HEK293 (cell line): ENCODE measurements at regions not wholly inside any gene's neighbourhood (a gene's known extent, or its start where the extent isn't known, plus 50 kb on each side); places are given as distances from the start of the nearest gene placed in this dataset.

Experiments
- CTCF ChIA-PET: fragments of 350-600 bp; formaldehyde crosslinking; extraction: SDS; loops from one replicate; lab custom pipeline; 2021; ENCODE audit warnings: antibody characterized with exemption; lab: Yijun Ruan, JAX
- POLR2A ChIA-PET: fragments of 300-600 bp; formaldehyde crosslinking; extraction: SDS; loops from one replicate; lab custom pipeline; 2020; ENCODE audit warnings: antibody characterized with exemption, inconsistent platforms; lab: Yijun Ruan, JAX
- H3K27ac ChIP-seq: fragments of 200-500 bp; sonication (Bioruptor generic); 2 replicates; pipeline ENCODE4 v1.5.1; 2014; ENCODE audit warnings: low read depth, low read length, control low read depth, inconsistent platforms; ENCODE audit errors: extremely low read depth
- H3K36me3 ChIP-seq, 2 experiments: fragments of 200-500 bp in 1 of 2; sonication (Bioruptor generic) in 1 of 2; 1 replicate in 1 of 2; 2 replicates in 1 of 2; pipeline ENCODE4 v1.5.1; 2014 to 2017; ENCODE audit warnings: inconsistent platforms in 2 of 2, low read length in 2 of 2; ENCODE audit not compliant: control insufficient read depth in 2 of 2, insufficient read depth in 1 of 2
- H3K4me1 ChIP-seq: fragments of 200-500 bp; sonication (Bioruptor generic); 2 replicates; pipeline ENCODE4 v1.5.1; 2014; ENCODE audit warnings: mild to moderate bottlenecking, low read length, inconsistent platforms; ENCODE audit not compliant: control insufficient read depth, insufficient read depth
- H3K4me3 ChIP-seq: 2 replicates; pipeline ENCODE4 v1.5.1; 2011; ENCODE audit warnings: low read depth, mild to moderate bottlenecking, control low read depth, low read length, moderate library complexity
- H3K9me3 ChIP-seq: fragments of 200-500 bp; sonication (Bioruptor generic); 2 replicates; pipeline ENCODE4 v1.5.1; 2014; ENCODE audit warnings: low read depth, low read length, inconsistent platforms; ENCODE audit not compliant: control insufficient read depth, insufficient read depth
- FEZF1 ChIP-seq: fragments of 450-650 bp; formaldehyde crosslinking; IDR thresholded peaks from 2 replicates; pipeline ENCODE4 v1.5.1; 2016; ENCODE audit warnings: missing biosample characterization, missing genetic modification characterization
- GLIS1 ChIP-seq: fragments of 450-650 bp; formaldehyde crosslinking; IDR thresholded peaks from 2 replicates; pipeline ENCODE4 v1.5.1; 2016; ENCODE audit warnings: missing biosample characterization, missing genetic modification characterization
- HOXC10 ChIP-seq: sonication (generic); formaldehyde crosslinking; IDR thresholded peaks from 2 replicates; pipeline ENCODE4 v1.8.1; 2023; ENCODE audit warnings: mild to moderate bottlenecking, missing genetic modification reagents
- KLF1 ChIP-seq: fragments of 450-650 bp; formaldehyde crosslinking; IDR thresholded peaks from 2 replicates; pipeline ENCODE4 v1.5.1; 2016; ENCODE audit warnings: missing biosample characterization, missing genetic modification characterization
- PRDM2 ChIP-seq: fragments of 450-650 bp; formaldehyde crosslinking; IDR thresholded peaks from 2 replicates; pipeline ENCODE4 v1.5.1; 2016; ENCODE audit warnings: missing biosample characterization, missing genetic modification characterization, borderline replicate concordance
- REST ChIP-seq: fragments of 450-650 bp; formaldehyde crosslinking; IDR thresholded peaks from 2 replicates; pipeline ENCODE4 v1.5.1; 2016; ENCODE audit warnings: missing biosample characterization, missing genetic modification characterization
- SCRT2 ChIP-seq: fragments of 450-650 bp; formaldehyde crosslinking; IDR thresholded peaks from 2 replicates; pipeline ENCODE4 v1.5.1; 2016; ENCODE audit warnings: missing biosample characterization, missing genetic modification characterization
- YY2 ChIP-seq: fragments of 450-650 bp; formaldehyde crosslinking; IDR thresholded peaks from 2 replicates; pipeline ENCODE4 v1.5.1; 2016; ENCODE audit warnings: missing biosample characterization, missing genetic modification characterization
- ZBTB8A ChIP-seq: fragments of 450-650 bp; formaldehyde crosslinking; IDR thresholded peaks from 2 replicates; pipeline ENCODE4 v1.5.1; 2016; ENCODE audit warnings: missing biosample characterization, missing genetic modification characterization
- ZNF114 ChIP-seq: fragments of 450-650 bp; formaldehyde crosslinking; IDR thresholded peaks from 2 replicates; pipeline ENCODE4 v1.5.0; 2017; ENCODE audit warnings: missing biosample characterization, missing genetic modification characterization
- ZNF311 ChIP-seq: fragments of 450-650 bp; formaldehyde crosslinking; IDR thresholded peaks from 2 replicates; pipeline ENCODE4 v1.5.1; 2017; ENCODE audit warnings: missing biosample characterization, missing genetic modification characterization, borderline replicate concordance
- ZNF335 ChIP-seq: fragments of 450-650 bp; formaldehyde crosslinking; conservative IDR thresholded peaks from 2 replicates; pipeline ENCODE4 v1.5.1; 2016; ENCODE audit warnings: missing biosample characterization, missing genetic modification characterization
- ZNF362 ChIP-seq: fragments of 450-650 bp; formaldehyde crosslinking; IDR thresholded peaks from 2 replicates; pipeline ENCODE4 v1.5.1; 2016; ENCODE audit warnings: missing biosample characterization, missing genetic modification characterization
- ZNF37A ChIP-seq: fragments of 450-650 bp; IDR thresholded peaks from 2 replicates; pipeline ENCODE4 v1.5.1; 2018; ENCODE audit warnings: missing biosample characterization, missing genetic modification characterization
- ZNF488 ChIP-seq: fragments of 450-650 bp; formaldehyde crosslinking; IDR thresholded peaks from 2 replicates; pipeline ENCODE4 v1.5.1; 2016; ENCODE audit warnings: missing biosample characterization, missing genetic modification characterization
- ZNF530 ChIP-seq: fragments of 450-650 bp; formaldehyde crosslinking; IDR thresholded peaks from 2 replicates; pipeline ENCODE4 v1.5.1; 2016; ENCODE audit warnings: low read depth, missing biosample characterization, missing genetic modification characterization
- ZNF629 ChIP-seq: fragments of 450-650 bp; formaldehyde crosslinking; IDR thresholded peaks from 2 replicates; pipeline ENCODE4 v1.5.1; 2017; ENCODE audit warnings: missing biosample characterization, missing genetic modification characterization
- ZNF664 ChIP-seq: fragments of 450-650 bp; formaldehyde crosslinking; IDR thresholded peaks from 2 replicates; pipeline ENCODE4 v1.5.1; 2016; ENCODE audit warnings: missing biosample characterization, missing genetic modification characterization
- ZNF837 ChIP-seq: fragments of 450-650 bp; formaldehyde crosslinking; IDR thresholded peaks from 2 replicates; pipeline ENCODE4 v1.5.1; 2016; ENCODE audit warnings: missing biosample characterization, missing genetic modification characterization

GRCh38 chr7:112603673-112604072 is 122.9 kb downstream of the LSMEM1 start:
- POLR2A ChIA-PET, result no interaction called here
- TF ChIP-seq ZBTB8A, result no peak
- no peak for TF ChIP-seq KLF1 (tag by site-specific recombination)
- no peak for TF ChIP-seq PRDM2 (tag by site-specific recombination)
- TF ChIP-seq ZNF530 (tag by site-specific recombination), result no peak
- TF ChIP-seq ZNF114, result no peak
- TF ChIP-seq HOXC10, result no peak
- no peak overlapping the region for H3K4me3 ChIP-seq
- no peaks in the 10 kb centered on the region for H3K9me3 ChIP-seq
- H3K36me3 ChIP-seq, result no peaks in the 10 kb centered on the region
- CTCF ChIA-PET, result no interaction called here
- no peaks in the 10 kb centered on the region for H3K4me1 ChIP-seq
- no peak overlapping the region for H3K27ac ChIP-seq

GRCh38 chr7:112610636-112611035 is 129.8 kb downstream of the LSMEM1 start:
- TF ChIP-seq ZNF37A (no peak), FEZF1 (tag by site-specific recombination) (no peak), ZNF664 (tag by site-specific recombination) (no peak), ZNF488 (tag by site-specific recombination) (no peak), ZNF335 (tag by site-specific recombination) (no peak), GLIS1 (tag by site-specific recombination) (no peak), ZNF629 (tag by site-specific recombination) (no peak), ZNF837 (tag by site-specific recombination) (no peak), SCRT2 (tag by site-specific recombination) (no peak), ZNF311 (tag by site-specific recombination) (no peak)
- Histone ChIP-seq H3K4me1 (no peaks in the 10 kb centered on the region), H3K4me3 (no peak overlapping the region), H3K9me3 (no peaks in the 10 kb centered on the region), H3K36me3 (no peaks in the 10 kb centered on the region), H3K27ac (no peak overlapping the region)
- ChIA-PET CTCF (no interaction called here), POLR2A (no interaction called here)

- Histone ChIP-seq H3K4me1 (no peaks in the 10 kb centered on the region), H3K36me3 (no peaks in the 10 kb centered on the region), H3K27ac (no peak overlapping the region), H3K9me3 (no peaks in the 10 kb centered on the region), H3K4me3 (no peak overlapping the region)
- ChIA-PET CTCF (interaction anchor here (0.6 to 0.8 kb wide), 2 partner anchors 11 to 64 kb away, joined by 5 read pairs; no protein-coding TSS in a partner anchor), POLR2A (no interaction called here)
- TF ChIP-seq ZNF362 (tag by site-specific recombination) (no peak), REST (tag by site-specific recombination) (no peak), YY2 (no peak)
These were observed 134.9 kb downstream of the LSMEM1 start for GRCh38 chr7:112615701-112616100.
